ENCODE measurements at regions not wholly inside any gene's neighbourhood (a gene's known extent, or its start where the extent isn't known, plus 50 kb on each side); places are given as distances from the start of the nearest gene placed in this dataset.

DNA sequence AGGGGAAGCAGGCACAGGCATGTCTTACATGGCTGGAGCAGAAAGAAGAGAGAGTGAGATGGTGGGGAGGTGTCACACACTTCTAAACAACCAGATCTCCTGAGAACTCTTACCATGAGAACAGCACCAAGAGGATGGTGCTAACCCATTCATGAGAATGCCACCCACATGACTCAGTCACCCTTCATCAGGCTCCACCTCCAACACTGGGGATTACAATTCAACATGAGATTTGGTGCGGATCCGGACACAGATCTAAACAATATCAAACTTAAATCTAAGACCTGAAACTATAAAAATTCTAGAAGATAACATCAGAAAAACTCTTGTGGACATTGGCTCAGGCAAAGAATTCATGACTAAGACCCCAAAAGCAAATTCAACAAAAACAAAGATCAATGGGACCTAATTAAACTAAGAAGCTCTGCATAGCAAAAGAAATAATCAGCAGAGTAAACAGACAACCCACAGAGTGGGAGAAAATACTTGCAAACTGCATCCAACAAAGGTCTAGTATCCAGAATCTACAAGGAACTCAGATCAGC lies 65.4 kb downstream of the SPATA31C2 start:
- H3K36me3 ChIP-seq, result no peaks in the 10 kb centered on the region
- TF ChIP-seq, protein P1, sequence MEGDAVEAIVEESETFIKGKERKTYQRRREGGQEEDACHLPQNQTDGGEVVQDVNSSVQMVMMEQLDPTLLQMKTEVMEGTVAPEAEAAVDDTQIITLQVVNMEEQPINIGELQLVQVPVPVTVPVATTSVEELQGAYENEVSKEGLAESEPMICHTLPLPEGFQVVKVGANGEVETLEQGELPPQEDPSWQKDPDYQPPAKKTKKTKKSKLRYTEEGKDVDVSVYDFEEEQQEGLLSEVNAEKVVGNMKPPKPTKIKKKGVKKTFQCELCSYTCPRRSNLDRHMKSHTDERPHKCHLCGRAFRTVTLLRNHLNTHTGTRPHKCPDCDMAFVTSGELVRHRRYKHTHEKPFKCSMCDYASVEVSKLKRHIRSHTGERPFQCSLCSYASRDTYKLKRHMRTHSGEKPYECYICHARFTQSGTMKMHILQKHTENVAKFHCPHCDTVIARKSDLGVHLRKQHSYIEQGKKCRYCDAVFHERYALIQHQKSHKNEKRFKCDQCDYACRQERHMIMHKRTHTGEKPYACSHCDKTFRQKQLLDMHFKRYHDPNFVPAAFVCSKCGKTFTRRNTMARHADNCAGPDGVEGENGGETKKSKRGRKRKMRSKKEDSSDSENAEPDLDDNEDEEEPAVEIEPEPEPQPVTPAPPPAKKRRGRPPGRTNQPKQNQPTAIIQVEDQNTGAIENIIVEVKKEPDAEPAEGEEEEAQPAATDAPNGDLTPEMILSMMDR (IDR thresholded peaks at IDR 0.05), result no peak
- H3K4me1 ChIP-seq, result peaks cover 0 to 18% (median 8%) of the 10 kb centered on the region in 4 donors
- no peak overlapping the region for H3K4me3 ChIP-seq
- H3K27ac ChIP-seq, result no peak overlapping the region
- intact Hi-C loops (cut with DNase I; ENCODE audit: low total_unique reads), result no loop called here
- H3K27me3 ChIP-seq, result no peaks in the 10 kb centered on the region
- DNase-seq, result no peak
- H3K9me3 ChIP-seq, result no peaks in the 10 kb centered on the region

DNA sequence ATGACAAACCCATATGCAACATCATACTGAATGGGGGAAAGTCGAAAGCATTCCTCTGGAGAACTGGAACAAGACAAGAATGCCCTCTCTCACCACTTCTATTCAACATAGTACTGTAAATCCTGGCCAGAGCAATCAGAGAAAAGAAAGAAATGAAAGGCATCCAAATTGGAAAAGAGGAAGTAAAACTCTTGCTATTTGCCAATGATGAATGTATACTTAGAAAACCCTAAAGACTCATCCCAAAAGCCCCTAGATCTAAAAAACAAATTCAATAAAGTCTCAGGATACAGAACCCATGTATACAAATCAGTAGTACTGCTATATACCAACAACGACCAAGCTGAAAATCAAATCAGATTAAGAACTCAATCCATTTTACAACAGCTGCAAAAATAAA lies 66.9 kb downstream of the SPATA31C2 start:
- Histone ChIP-seq H3K27me3 (no peaks in the 10 kb centered on the region), H3K4me3 (no peak overlapping the region), H3K36me3 (no peaks in the 10 kb centered on the region), H3K9me3 (no peaks in the 10 kb centered on the region), H3K27ac (no peak overlapping the region), H3K4me1 (peaks cover 0 to 9% (median 4%) of the 10 kb centered on the region in 4 donors)
- intact Hi-C loops (cut with DNase I; ENCODE audit: low total_unique reads), result no loop called here
- no peak for DNase-seq
- TF ChIP-seq, protein P1 (IDR thresholded peaks at IDR 0.05), result no peak

DNA sequence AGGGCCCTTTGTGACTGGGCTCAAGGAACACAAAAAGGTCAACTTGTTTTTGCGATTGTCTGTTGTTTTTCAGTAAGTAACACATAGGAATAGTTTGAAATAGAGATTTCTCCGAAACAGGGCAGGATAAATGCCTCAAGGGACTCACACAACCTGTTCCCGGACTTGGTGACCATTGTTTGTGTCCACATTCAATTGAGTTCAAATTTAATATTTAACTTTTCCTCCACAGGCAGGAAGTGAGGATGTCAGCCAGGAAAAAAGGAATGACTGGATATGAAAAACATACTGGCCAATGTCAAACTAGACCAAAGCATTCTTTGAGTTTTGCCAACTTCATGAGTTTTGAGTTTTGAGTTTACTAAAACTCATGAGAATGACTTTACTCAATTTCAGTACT lies 72.7 kb downstream of the SPATA31C2 start:
- no peaks in the 10 kb centered on the region for H3K4me1 ChIP-seq
- H3K4me3 ChIP-seq, result no peak overlapping the region
- intact Hi-C loops (cut with DNase I; ENCODE audit: low total_unique reads), result no loop called here
- H3K27me3 ChIP-seq, result peaks cover 0 to 3% of the 10 kb centered on the region in 2 donors
- TF ChIP-seq, protein P1 (IDR thresholded peaks at IDR 0.05), result no peak
- H3K27ac ChIP-seq, result no peak overlapping the region
- DNase-seq, result no peak
- no peaks in the 10 kb centered on the region for H3K36me3 ChIP-seq
- no peaks in the 10 kb centered on the region for H3K9me3 ChIP-seq

DNA sequence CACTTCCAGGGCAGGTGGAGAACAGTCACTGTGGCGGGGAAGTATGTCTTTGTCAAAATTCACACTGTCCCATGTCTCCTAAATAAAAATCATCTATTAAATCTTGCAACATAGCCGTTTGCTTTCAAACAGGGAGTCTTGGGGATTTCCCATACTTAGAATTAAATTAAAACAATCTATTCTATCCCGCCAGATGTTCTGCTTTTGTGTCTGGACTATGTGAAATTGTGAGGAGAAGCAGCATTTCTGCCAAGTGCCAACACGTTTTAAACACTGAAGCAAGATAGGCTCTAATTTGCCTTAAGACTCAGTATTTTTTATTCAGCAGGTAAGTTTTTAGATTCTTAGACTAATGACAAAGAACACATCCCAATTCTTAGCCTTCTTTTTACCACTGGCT lies 73.7 kb downstream of the SPATA31C2 start:
- no peak for DNase-seq
- Histone ChIP-seq H3K27me3 (peaks cover 0 to 3% of the 10 kb centered on the region in 2 donors), H3K27ac (no peak overlapping the region), H3K4me1 (no peaks in the 10 kb centered on the region), H3K36me3 (no peaks in the 10 kb centered on the region), H3K9me3 (no peaks in the 10 kb centered on the region), H3K4me3 (no peak overlapping the region)
- TF ChIP-seq, protein P1 (IDR thresholded peaks at IDR 0.05), result no peak
- intact Hi-C loops (cut with DNase I; ENCODE audit: low total_unique reads), result no loop called here

DNA sequence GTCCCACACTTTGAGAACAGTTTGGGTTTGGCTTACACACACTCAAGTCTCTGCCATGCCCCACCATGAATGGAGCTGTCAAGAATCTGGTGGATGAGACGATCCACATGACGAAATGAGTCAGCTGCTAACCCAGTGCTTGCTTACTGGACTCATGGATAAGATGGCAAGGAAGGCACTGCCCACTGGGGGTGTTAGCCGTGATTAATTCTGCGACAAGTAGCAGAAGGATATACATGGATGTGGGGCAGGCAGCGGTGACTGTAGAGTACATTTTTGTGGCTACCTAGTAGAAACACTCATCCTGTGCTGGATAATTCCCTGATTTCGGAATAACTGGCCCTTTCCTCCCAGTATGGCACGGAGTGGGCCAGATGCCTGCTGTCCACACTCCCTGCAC lies 77.5 kb downstream of the SPATA31C2 start:
- intact Hi-C loops (cut with DNase I; ENCODE audit: low total_unique reads), result no loop called here
- DNase-seq, result no peak
- Histone ChIP-seq H3K4me3 (no peak overlapping the region), H3K27ac (no peak overlapping the region), H3K9me3 (no peaks in the 10 kb centered on the region), H3K36me3 (no peaks in the 10 kb centered on the region), H3K27me3 (no peaks in the 10 kb centered on the region), H3K4me1 (no peaks in the 10 kb centered on the region)
- TF ChIP-seq, protein P1 (IDR thresholded peaks at IDR 0.05), result no peak

DNA sequence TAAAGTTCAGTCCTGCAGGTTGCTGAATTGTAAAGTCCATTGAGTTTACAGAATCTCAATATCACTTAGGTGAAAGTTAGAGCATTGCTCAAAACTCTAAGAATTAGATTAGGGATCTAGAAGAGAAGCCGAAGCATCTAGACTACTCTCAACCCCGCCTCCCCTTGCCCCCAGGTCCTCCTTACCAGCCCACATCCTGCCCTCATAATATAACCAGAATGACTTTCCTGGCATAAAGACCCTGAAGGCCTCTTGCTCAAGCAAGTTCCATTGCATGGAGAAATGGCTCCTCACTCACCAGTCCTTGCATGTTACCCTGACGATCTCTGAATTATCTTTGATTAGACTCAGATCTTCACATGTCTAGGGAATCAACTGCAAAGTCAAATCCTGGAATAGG lies 78.8 kb downstream of the SPATA31C2 start:
- TF ChIP-seq, protein P1 (IDR thresholded peaks at IDR 0.05), result no peak
- H3K27me3 ChIP-seq, result no peaks in the 10 kb centered on the region
- no peaks in the 10 kb centered on the region for H3K36me3 ChIP-seq
- H3K9me3 ChIP-seq, result no peaks in the 10 kb centered on the region
- no peaks in the 10 kb centered on the region for H3K4me1 ChIP-seq
- intact Hi-C loops (cut with DNase I; ENCODE audit: low total_unique reads), result no loop called here
- no peak overlapping the region for H3K4me3 ChIP-seq
- H3K27ac ChIP-seq, result no peak overlapping the region
- no peak for DNase-seq
